Uterus (tissue), 2 donors: ENCODE measurements at regions not wholly inside any gene's neighbourhood (a gene's known extent, or its start where the extent isn't known, plus 50 kb on each side); places are given as distances from the start of the nearest gene placed in this dataset.

Experiments
- CTCF ChIP-seq, 4 experiments: fragments of 200-600 bp in 2 of 4; fragments of 450-650 bp in 2 of 4; sonication (generic) in 2 of 4; IDR thresholded peaks; one replicate each; pipeline ENCODE4 v1.5.1; 2016 to 2019; ENCODE audit warnings: antibody characterized with exemption in 4 of 4, mild to moderate bottlenecking in 2 of 4, moderate library complexity in 1 of 4
- POLR2A ChIP-seq, 2 donors: fragments of 450-650 bp; IDR thresholded peaks; one replicate each; pipeline ENCODE4 v1.6.1; 2016; ENCODE audit warnings: antibody characterized with exemption in 2 of 2, mild to moderate bottlenecking in 1 of 2, moderate library complexity in 1 of 2

GRCh38 chr2:224174521-224174920 is 135.4 kb upstream of the SERPINE2 start:
- TF ChIP-seq CTCF (IDR thresholded peaks at IDR 0.05) (no peak), POLR2A (IDR thresholded peaks at IDR 0.05) (no peak)
